Retinal pigment epithelial cell (primary cell): ENCODE measurements at regions not wholly inside any gene's neighbourhood (a gene's known extent, or its start where the extent isn't known, plus 50 kb on each side); places are given as distances from the start of the nearest gene placed in this dataset.

ENCODE experiments used
- DNase-seq: peaks from one replicate; pipeline ENCODE4 v3.0.0-alpha.2; 2010; ENCODE audit warnings: low read depth
- H3K4me3 ChIP-seq: 2 replicates; pipeline ENCODE4 v1.5.1; 2011; ENCODE audit warnings: mild to moderate bottlenecking, low read length, control low read depth, moderate library complexity
- TF ChIP-seq, protein P1 (sequence below): conservative IDR thresholded peaks from 2 replicates; pipeline ENCODE4 v1.5.1; 2011; ENCODE audit warnings: low read depth, low read length, control low read depth, inconsistent platforms

- H3K4me3 ChIP-seq: no peak overlapping the region
- TF ChIP-seq, protein P1, sequence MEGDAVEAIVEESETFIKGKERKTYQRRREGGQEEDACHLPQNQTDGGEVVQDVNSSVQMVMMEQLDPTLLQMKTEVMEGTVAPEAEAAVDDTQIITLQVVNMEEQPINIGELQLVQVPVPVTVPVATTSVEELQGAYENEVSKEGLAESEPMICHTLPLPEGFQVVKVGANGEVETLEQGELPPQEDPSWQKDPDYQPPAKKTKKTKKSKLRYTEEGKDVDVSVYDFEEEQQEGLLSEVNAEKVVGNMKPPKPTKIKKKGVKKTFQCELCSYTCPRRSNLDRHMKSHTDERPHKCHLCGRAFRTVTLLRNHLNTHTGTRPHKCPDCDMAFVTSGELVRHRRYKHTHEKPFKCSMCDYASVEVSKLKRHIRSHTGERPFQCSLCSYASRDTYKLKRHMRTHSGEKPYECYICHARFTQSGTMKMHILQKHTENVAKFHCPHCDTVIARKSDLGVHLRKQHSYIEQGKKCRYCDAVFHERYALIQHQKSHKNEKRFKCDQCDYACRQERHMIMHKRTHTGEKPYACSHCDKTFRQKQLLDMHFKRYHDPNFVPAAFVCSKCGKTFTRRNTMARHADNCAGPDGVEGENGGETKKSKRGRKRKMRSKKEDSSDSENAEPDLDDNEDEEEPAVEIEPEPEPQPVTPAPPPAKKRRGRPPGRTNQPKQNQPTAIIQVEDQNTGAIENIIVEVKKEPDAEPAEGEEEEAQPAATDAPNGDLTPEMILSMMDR: no peak
- DNase-seq: no peak
These were observed 208.9 kb upstream of the FOXQ1 start for GRCh38 chr6:1103021-1103420.

DNA sequence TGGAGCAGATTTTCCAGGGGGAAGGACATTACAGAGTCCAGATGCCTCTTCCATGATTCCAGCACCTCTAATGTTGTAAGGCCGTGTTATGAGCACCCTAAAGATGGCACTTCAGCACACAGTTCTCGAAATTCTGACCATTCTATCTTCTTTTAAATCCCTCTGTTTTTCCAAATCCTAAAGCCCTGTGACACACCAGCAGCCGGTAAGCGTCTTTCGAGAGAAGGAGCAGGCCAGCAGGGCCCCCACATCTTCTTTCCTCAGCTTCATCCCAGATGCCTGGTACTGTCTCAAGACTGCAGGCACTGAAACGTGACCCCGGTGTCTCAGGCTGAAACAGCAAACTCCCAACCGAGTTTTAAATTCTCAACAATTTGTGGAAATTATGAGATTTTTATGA lies 211.6 kb upstream of the FOXQ1 start:
- no peak overlapping the region for H3K4me3 ChIP-seq
- TF ChIP-seq, protein P1: no peak
- DNase-seq: no peak

DNA sequence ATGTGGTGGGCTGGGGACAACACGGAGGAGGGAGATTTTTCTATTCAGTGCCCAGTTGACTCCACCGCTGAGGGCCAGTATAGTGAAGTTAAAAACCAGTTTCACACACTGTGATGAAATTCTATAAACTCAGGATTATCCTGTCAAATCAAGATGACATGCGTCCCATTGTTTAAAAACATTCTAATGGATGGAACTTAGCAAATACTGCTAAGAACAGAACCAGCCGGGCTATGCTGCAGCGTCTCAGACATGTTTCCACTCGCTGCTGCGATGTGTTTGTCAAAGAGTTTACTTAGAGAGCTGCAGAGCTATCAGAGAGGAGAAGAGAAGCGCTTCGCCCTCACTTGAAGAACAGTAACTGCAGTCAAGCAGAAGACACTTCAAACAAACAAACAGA lies 212.6 kb upstream of the FOXQ1 start:
- DNase-seq: no peak
- TF ChIP-seq, protein P1: no peak
- H3K4me3 ChIP-seq: no peak overlapping the region

- TF ChIP-seq, protein P1: no peak
- no peak for DNase-seq
- no peak overlapping the region for H3K4me3 ChIP-seq
These were observed 214.7 kb upstream of the FOXQ1 start for GRCh38 chr6:1096967-1097765.

DNA sequence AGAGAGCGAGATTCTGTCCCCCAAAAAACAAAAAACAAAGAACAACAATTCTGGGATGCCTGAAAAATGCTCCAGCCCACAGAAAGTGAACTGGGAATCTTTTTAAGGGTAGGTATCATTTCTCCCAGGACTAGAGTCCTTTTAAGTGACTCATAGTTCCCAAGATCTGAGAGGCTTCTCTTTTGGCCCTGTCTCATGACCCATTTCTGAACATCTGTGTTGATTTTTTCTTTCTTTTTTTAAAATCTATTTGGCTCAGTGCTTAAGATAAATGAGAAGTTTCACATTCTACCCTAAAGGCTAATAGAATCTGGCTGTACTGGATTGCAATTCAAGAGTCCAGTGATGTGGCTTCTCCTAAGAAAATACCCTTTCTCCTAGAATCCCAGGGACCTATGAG lies 217.6 kb upstream of the FOXQ1 start:
- no peak overlapping the region for H3K4me3 ChIP-seq
- TF ChIP-seq, protein P1: no peak
- no peak for DNase-seq

- no peak overlapping the region for H3K4me3 ChIP-seq
- TF ChIP-seq, protein P1: no peak
- DNase-seq: no peak
These were observed 220.0 kb upstream of the FOXQ1 start for GRCh38 chr6:1091900-1092299.

DNA sequence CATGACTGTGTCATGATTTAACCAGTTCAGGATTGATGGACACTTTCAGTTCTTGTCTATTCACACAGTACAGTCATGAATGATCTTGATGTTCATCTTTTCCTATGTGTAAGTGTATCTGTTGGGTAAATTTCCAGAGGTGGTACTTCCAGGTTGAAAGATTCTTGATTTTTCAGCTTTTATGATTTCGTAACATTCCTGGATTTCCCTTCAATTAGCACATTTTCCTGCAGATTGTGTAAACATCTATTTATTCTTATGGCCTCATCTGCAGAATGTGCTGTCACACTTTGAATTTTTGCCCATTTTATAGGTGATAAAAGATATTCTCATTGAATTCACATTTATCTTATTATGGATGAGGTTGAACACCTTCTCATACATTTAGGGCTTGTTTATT lies 222.0 kb upstream of the FOXQ1 start:
- no peak overlapping the region for H3K4me3 ChIP-seq
- TF ChIP-seq, protein P1: no peak
- no peak for DNase-seq
